Activated naive CD8-positive, alpha-beta T cell treated with anti-CD3 and anti-CD28 coated beads, Interleukin-2, amount 10 ng/mL, durations not matched to agents 7 days and 5 days (primary cell): ENCODE measurements at regions not wholly inside any gene's neighbourhood (a gene's known extent, or its start where the extent isn't known, plus 50 kb on each side); places are given as distances from the start of the nearest gene placed in this dataset.

Experiments
- ATAC-seq: fragments of 150-1000 bp; cut with Tn5 transposase; one replicate; pipeline ENCODE4 v1.10.0; 2021; ENCODE audit warnings: low read depth, moderate library complexity
- POLR2A ChIA-PET: fragments of 350-600 bp; sonication (Branson Sonifier 250); formaldehyde crosslinking; loops from one replicate; lab custom pipeline; 2021; ENCODE audit warnings: antibody characterized with exemption; lab: Charles Lee
- DNase-seq: peaks from one replicate; pipeline ENCODE4 v3.0.0; 2021
- H3K27ac Mint-ChIP-seq: one replicate; pipeline ENCODE4 v1.8.0; 2022; ENCODE audit warnings: mild to moderate bottlenecking, mixed read lengths
- H3K27me3 Mint-ChIP-seq: one replicate; pipeline ENCODE4 v1.8.0; 2022; ENCODE audit warnings: mild to moderate bottlenecking, moderate library complexity, mixed read lengths
- H3K36me3 Mint-ChIP-seq: one replicate; pipeline ENCODE4 v1.8.0; 2021; ENCODE audit warnings: mild to moderate bottlenecking, mixed read lengths
- H3K4me1 Mint-ChIP-seq: one replicate; pipeline ENCODE4 v1.8.0; 2021; ENCODE audit warnings: mixed read lengths
- H3K4me3 Mint-ChIP-seq: one replicate; pipeline ENCODE4 v1.8.0; 2022; ENCODE audit warnings: mild to moderate bottlenecking, moderate library complexity, mixed read lengths
- H3K9me3 Mint-ChIP-seq: one replicate; pipeline ENCODE4 v1.8.0; 2021; ENCODE audit warnings: mixed read lengths

- ATAC-seq (no peak), DNase-seq (no peak)
- no peaks in the 10 kb centered on the region for H3K36me3 Mint-ChIP-seq
- POLR2A ChIA-PET, result no interaction called here
- H3K27me3 Mint-ChIP-seq, result no peaks in the 10 kb centered on the region
- no peaks in the 10 kb centered on the region for H3K4me1 Mint-ChIP-seq
- H3K27ac Mint-ChIP-seq, result no peak overlapping the region
- no peaks in the 10 kb centered on the region for H3K9me3 Mint-ChIP-seq
- H3K4me3 Mint-ChIP-seq, result no peak overlapping the region
These were observed 273.8 kb upstream of the GRIP1 start for GRCh38 chr12:66952668-66953067.

- no peak for DNase-seq
- POLR2A ChIA-PET, result no interaction called here
- Mint-ChIP-seq H3K27me3 (no peaks in the 10 kb centered on the region), H3K4me1 (no peaks in the 10 kb centered on the region), H3K4me3 (no peak overlapping the region), H3K27ac (no peak overlapping the region), H3K9me3 (peaks cover 1% of the 10 kb centered on the region), H3K36me3 (no peaks in the 10 kb centered on the region)
- ATAC-seq, result no peak
These were observed 277.4 kb upstream of the GRIP1 start for GRCh38 chr12:66956300-66956699.

- Mint-ChIP-seq H3K4me1 (peaks cover 8% of the 10 kb centered on the region), H3K27me3 (no peaks in the 10 kb centered on the region), H3K27ac (no peak overlapping the region), H3K36me3 (peaks cover 3% of the 10 kb centered on the region), H3K4me3 (no peak overlapping the region), H3K9me3 (peaks cover 4% of the 10 kb centered on the region)
- no peak for ATAC-seq
- POLR2A ChIA-PET, result no interaction called here
- DNase-seq, result no peak
These were observed 280.4 kb upstream of the GRIP1 start for GRCh38 chr12:66959276-66959675.

GRCh38 chr12:66960006-66960405, 281.1 kb upstream of the GRIP1 start:
- H3K9me3 Mint-ChIP-seq, result peaks cover 4% of the 10 kb centered on the region
- DNase-seq, result no peak
- POLR2A ChIA-PET, result interaction anchor here (1.4 kb wide), 1 partner anchor 309 kb away, joined by 4 read pairs; the partner anchor contains the start of gene CAND1
- H3K4me1 Mint-ChIP-seq, result peaks cover 14% of the 10 kb centered on the region
- H3K27me3 Mint-ChIP-seq, result no peaks in the 10 kb centered on the region
- no peak overlapping the region for H3K27ac Mint-ChIP-seq
- H3K36me3 Mint-ChIP-seq, result peaks cover 3% of the 10 kb centered on the region
- no peak overlapping the region for H3K4me3 Mint-ChIP-seq
- no peak for ATAC-seq

- Mint-ChIP-seq H3K27me3 (no peaks in the 10 kb centered on the region), H3K27ac (no peak overlapping the region), H3K4me1 (peaks cover 19% of the 10 kb centered on the region), H3K36me3 (peaks cover 3% of the 10 kb centered on the region), H3K9me3 (peaks cover 4% of the 10 kb centered on the region), H3K4me3 (no peak overlapping the region)
- no peak for DNase-seq
- POLR2A ChIA-PET, result interaction anchor here (1.4 kb wide), 1 partner anchor 308 kb away, joined by 4 read pairs; the partner anchor contains the start of gene CAND1
- ATAC-seq, result no peak
These were observed 282.1 kb upstream of the GRIP1 start for GRCh38 chr12:66960704-66961690.

GRCh38 chr12:66962290-66962689, 283.4 kb upstream of the GRIP1 start:
- H3K27me3 Mint-ChIP-seq, result peaks cover 2% of the 10 kb centered on the region
- no peak overlapping the region for H3K4me3 Mint-ChIP-seq
- no peak for DNase-seq
- H3K27ac Mint-ChIP-seq, result no peak overlapping the region
- no peak for ATAC-seq
- POLR2A ChIA-PET, result no interaction called here
- H3K4me1 Mint-ChIP-seq, result peaks cover 19% of the 10 kb centered on the region
- H3K9me3 Mint-ChIP-seq, result peaks cover 4% of the 10 kb centered on the region
- peaks cover 3% of the 10 kb centered on the region for H3K36me3 Mint-ChIP-seq

GRCh38 chr12:66963901-66964300, 285.0 kb upstream of the GRIP1 start:
- no peak for DNase-seq
- no peak overlapping the region for H3K4me3 Mint-ChIP-seq
- POLR2A ChIA-PET, result no interaction called here
- peaks cover 19% of the 10 kb centered on the region for H3K4me1 Mint-ChIP-seq
- H3K27ac Mint-ChIP-seq, result no peak overlapping the region
- peaks cover 6% of the 10 kb centered on the region for H3K27me3 Mint-ChIP-seq
- peaks cover 3% of the 10 kb centered on the region for H3K36me3 Mint-ChIP-seq
- peaks cover 4% of the 10 kb centered on the region for H3K9me3 Mint-ChIP-seq
- no peak for ATAC-seq

GRCh38 chr12:66964629-66965028, 285.8 kb upstream of the GRIP1 start:
- peaks cover 3% of the 10 kb centered on the region for H3K36me3 Mint-ChIP-seq
- H3K27ac Mint-ChIP-seq, result peak overlapping the region; percentile 34
- POLR2A ChIA-PET, result no interaction called here
- peaks cover 19% of the 10 kb centered on the region for H3K4me1 Mint-ChIP-seq
- H3K9me3 Mint-ChIP-seq, result peaks cover 4% of the 10 kb centered on the region
- peaks cover 10% of the 10 kb centered on the region for H3K27me3 Mint-ChIP-seq
- peak; percentile 99 for ATAC-seq
- peak overlapping the region; percentile 61 for H3K4me3 Mint-ChIP-seq
- DNase-seq, result peak; percentile 41

- no peak for DNase-seq
- H3K36me3 Mint-ChIP-seq, result peaks cover 3% of the 10 kb centered on the region
- POLR2A ChIA-PET, result no interaction called here
- peaks cover 20% of the 10 kb centered on the region for H3K4me1 Mint-ChIP-seq
- no peak overlapping the region for H3K4me3 Mint-ChIP-seq
- no peak for ATAC-seq
- H3K9me3 Mint-ChIP-seq, result peaks cover 2% of the 10 kb centered on the region
- peaks cover 10% of the 10 kb centered on the region for H3K27me3 Mint-ChIP-seq
- H3K27ac Mint-ChIP-seq, result no peak overlapping the region
These were observed 286.7 kb upstream of the GRIP1 start for GRCh38 chr12:66965621-66966020.

- H3K27me3 Mint-ChIP-seq, result peaks cover 13% of the 10 kb centered on the region
- POLR2A ChIA-PET, result no interaction called here
- H3K4me3 Mint-ChIP-seq, result no peak overlapping the region
- H3K4me1 Mint-ChIP-seq, result peaks cover 1% of the 10 kb centered on the region
- DNase-seq (no peak), ATAC-seq (no peak)
- H3K9me3 Mint-ChIP-seq, result peaks cover 8% of the 10 kb centered on the region
- H3K36me3 Mint-ChIP-seq, result no peaks in the 10 kb centered on the region
- no peak overlapping the region for H3K27ac Mint-ChIP-seq
These were observed 292.9 kb upstream of the GRIP1 start for GRCh38 chr12:66971816-66972215.

GRCh38 chr12:66976526-66976925, 292.6 kb upstream of the CAND1 start:
- no peaks in the 10 kb centered on the region for H3K36me3 Mint-ChIP-seq
- POLR2A ChIA-PET, result no interaction called here
- H3K4me1 Mint-ChIP-seq, result no peaks in the 10 kb centered on the region
- peaks cover 3% of the 10 kb centered on the region for H3K27me3 Mint-ChIP-seq
- H3K9me3 Mint-ChIP-seq, result peaks cover 8% of the 10 kb centered on the region
- H3K27ac Mint-ChIP-seq, result no peak overlapping the region
- ATAC-seq (no peak), DNase-seq (no peak)
- H3K4me3 Mint-ChIP-seq, result no peak overlapping the region

GRCh38 chr12:66978802-66979201, 290.4 kb upstream of the CAND1 start:
- Mint-ChIP-seq H3K27ac (no peak overlapping the region), H3K36me3 (no peaks in the 10 kb centered on the region), H3K4me1 (no peaks in the 10 kb centered on the region), H3K9me3 (peaks cover 3% of the 10 kb centered on the region), H3K4me3 (no peak overlapping the region), H3K27me3 (no peaks in the 10 kb centered on the region)
- DNase-seq (no peak), ATAC-seq (no peak)
- POLR2A ChIA-PET, result no interaction called here

- Mint-ChIP-seq H3K4me3 (no peak overlapping the region), H3K9me3 (peaks cover 3% of the 10 kb centered on the region), H3K27me3 (no peaks in the 10 kb centered on the region), H3K27ac (no peak overlapping the region), H3K36me3 (no peaks in the 10 kb centered on the region), H3K4me1 (no peaks in the 10 kb centered on the region)
- POLR2A ChIA-PET, result no interaction called here
- ATAC-seq, result no peak
- no peak for DNase-seq
These were observed 289.9 kb upstream of the CAND1 start for GRCh38 chr12:66979251-66979650.

- Mint-ChIP-seq H3K36me3 (no peaks in the 10 kb centered on the region), H3K27ac (no peak overlapping the region), H3K27me3 (no peaks in the 10 kb centered on the region), H3K4me1 (no peaks in the 10 kb centered on the region), H3K9me3 (peaks cover 1% of the 10 kb centered on the region), H3K4me3 (no peak overlapping the region)
- POLR2A ChIA-PET, result no interaction called here
- ATAC-seq (no peak), DNase-seq (no peak)
These were observed 285.1 kb upstream of the CAND1 start for GRCh38 chr12:66984077-66984476.
